Fibroblast of skin of right quadriceps (primary cell): ENCODE measurements at regions not wholly inside any gene's neighbourhood (a gene's known extent, or its start where the extent isn't known, plus 50 kb on each side); places are given as distances from the start of the nearest gene placed in this dataset.

ENCODE experiments used
- DNase-seq: peaks from one replicate; pipeline ENCODE4 v3.0.0-alpha.2; 2013

DNA sequence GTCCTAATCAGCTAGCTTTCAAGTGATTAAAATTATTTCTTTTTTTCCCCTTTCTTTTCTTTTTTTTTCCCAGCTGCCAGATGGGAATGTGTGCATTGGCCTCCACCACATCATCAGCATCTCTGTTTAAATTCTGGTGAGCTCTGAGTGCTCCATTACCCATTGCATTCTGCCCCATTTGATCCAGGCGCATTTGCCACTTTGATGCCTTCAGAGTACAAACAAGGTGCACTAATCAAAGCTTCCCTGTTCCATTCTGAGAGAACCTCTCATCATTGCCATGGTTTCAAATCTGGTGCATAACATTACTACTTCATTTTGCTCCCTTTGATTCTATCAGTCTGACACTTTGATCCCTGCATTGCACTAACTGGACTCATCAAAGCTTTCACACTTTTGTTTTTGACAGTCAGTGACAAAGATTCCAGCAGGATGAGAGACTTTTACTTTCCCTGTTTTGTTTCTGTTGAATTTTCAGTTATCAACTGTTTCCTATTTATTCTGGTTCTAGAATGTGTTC, 238.8 kb upstream of the PCDH10 start:
- DNase-seq = no peak

DNA sequence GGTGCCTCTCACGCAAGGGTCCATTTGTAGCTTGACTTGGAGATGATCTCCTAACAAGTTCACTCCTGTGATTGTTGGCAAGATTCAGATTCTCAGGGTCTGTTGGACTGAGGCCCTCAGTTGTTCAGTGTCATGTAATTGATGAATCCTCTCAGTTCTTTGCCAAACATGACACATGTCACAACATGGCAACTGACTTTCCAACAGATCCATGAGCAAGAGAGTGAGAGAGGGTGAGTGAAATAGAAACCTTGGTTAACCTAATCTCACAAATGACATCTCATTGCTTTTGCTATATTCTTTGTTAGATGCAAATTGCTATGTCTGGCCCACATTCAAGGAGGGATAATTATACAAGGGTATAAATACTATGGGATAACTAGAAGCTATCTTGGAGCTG, 231.0 kb upstream of the PCDH10 start:
- no peak for DNase-seq

DNA sequence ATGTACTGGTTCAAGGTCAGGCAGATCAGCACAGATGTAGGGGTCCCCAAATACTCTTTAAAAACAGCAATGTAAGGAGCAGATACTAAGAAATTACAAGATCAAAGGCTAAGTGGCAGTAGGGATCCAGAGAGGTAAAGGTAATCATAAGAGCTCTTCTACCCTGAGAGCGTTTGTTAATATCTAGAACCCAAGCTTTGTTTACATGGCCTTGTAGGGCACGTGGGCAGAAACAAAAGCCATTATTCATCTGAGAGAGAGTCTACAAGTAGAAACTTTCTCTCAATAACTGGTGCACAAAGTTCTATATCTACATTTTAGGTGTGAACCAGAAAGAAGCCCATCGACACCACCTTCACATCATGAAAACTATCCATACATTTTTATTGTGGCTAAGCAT, 225.6 kb upstream of the PCDH10 start:
- no peak for DNase-seq

DNA sequence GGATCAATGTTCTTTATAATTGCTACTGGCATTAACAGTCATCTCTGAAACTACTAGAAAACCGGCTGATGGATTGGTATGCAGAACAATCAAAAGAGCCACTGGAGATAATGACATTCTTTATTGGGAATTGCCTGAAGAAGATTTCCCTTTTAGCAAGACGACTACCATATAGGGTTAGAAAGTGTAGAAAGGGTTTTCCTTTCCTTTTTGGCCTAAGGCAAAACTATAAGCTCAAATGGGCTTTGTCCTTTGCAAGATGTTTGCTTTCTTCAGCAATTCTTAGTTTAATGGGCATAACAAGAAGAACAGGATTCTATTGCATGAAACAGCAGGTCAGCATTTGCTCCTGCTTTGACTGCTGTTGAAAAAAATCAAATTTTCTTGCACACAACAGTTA, 214.2 kb upstream of the PCDH10 start:
- DNase-seq = no peak

DNA sequence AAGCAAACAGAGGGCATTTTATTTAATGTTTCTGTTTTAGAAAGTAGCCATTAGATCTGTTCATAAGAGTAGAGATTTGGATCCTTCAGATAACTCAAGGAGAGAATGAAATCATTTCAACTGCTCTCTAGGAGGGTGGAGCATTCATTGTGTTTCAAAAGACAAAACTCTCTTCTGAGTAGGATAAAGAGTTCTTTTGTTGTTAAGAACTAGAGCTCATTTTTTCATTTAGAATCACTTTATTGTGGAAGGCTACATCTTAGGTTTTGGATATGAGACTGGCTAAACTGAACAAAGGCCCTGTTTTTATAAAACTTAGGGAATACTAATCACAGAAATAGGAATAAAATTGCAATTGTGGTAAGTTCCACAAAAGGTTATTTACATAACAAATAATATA, 193.9 kb upstream of the PCDH10 start:
- no peak for DNase-seq

DNA sequence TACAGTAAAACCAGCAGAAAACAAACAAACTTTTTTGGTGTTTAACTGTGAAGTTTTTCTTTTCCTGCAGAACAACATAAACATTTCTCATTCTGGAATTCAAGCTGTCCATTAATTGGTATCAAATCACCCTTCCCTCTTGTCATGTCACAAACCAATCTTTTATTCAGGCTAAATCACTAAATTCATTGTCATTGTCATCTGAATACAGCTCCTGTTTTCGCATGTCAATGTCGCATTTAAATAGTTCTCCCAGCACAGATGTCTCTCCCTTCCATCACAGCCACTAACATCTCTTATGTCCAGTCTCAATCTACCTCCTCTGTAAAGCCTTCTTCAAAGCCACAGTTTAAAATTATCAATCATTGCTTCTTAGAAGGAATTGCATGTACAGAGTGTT, 192.1 kb upstream of the PCDH10 start:
- DNase-seq = no peak

DNA sequence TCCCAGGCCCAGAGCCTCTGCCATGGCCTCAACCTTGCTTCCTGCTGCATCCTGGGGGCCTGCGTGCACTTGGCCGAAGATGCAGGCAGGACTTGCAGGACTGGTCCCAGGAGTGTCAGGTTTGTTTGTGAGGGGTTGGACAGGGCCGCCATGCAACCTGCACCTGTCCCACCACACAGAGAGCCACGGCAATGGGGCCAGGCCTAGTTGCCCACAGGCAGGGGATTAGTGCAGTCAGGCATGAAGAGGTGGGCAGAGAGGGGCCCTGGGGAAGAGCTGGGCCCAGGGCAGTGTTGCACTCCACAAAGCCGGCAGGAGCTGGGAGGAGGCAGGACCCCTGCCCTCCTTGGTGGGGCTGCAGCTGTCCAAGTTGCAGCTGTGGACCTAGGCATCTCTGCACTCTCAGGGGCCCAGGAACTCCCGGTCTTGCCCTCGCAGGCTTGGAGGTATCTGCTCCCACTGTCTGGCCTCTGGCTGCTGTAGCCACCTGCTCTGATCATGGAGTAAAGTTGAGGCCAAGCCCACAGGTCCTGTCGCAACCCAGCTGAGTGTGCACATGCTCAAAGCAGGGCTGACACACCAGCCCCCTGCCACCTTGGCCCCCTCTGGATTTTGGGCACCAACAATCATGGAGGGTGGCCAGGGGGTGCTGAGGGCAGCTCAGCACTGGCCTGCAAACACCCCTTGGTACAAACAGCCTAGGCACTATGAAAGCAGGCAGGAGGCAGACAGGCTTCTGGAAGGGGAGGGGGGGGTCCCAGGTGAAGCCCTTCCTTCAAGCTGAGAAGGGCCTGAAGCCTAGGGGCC, 190.4 kb upstream of the PCDH10 start:
- DNase-seq = no peak

DNA sequence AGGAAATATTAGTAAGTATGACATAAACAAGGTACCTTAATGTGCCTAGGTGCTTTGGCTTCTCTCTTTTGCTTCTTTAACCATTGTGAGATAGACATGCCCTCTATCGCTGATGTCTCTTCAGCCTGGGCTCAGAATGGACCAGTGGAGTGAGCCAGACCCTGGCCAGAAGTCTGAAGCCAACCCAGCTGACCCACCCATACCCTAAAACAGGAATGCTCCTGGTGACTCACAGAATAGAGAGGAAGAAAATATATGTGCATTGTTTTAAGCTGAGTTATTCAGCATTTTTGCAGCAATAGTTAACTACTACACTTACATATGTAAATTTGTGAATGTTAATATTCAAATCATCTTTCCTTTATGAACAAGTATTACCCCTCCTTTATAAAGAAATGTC, 167.5 kb upstream of the PCDH10 start:
- no peak for DNase-seq

DNA sequence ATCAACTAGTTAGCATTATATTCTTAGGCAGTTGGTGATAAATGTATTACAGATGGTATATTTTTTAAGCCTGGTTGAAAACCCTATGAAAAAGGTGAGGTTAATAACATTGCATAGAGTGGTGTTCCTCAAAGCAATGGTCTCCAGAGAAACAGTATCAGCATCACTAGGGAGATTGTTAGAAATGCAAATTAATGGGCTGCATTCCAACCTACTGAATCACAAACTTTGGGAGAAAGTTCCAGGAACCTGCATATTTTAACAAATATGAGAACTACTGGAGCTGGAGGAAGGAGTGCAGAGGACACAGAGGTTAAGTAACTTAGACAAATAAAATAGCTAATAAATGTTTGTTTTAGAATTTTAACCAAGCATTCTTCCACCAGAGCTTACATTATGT, 166.9 kb upstream of the PCDH10 start:
- DNase-seq = peak; percentile 45

DNA sequence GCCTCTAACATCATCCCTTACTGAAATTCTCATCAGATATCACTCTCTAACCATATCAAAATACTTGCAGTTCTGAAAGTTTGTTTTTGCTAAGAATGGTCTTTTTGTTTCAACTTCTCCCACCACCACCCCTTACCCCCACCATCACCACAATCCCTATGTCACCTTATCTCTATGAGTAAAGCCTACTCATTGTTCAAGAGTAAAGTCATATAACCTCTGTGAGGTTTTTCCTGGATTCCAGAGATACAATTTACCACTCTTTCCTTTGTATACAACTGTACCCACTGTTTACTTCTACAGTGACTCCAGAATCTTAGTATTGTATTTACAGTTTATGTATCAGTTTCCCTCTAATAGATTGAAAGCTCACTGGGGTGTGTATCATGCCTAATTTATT, 158.0 kb upstream of the PCDH10 start:
- no peak for DNase-seq

DNA sequence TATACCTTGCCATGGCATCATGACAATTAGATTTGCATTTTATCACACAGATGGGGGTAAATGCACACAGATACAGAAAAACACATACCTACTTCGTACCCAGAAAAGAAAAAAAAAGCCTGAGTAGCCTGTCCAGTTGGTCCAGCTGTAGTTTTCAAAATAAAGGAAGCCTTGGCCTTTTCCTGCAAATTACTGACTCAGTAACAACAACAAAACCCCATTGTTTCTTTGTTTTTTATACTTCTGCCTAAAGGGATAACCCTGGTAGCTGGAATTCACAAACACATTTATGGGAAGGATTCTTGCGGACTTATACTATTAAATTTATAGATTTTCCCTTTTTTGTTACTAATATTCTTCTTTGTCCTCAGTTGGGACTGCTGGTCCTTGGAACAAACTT, 156.4 kb upstream of the PCDH10 start:
- no peak for DNase-seq

DNA sequence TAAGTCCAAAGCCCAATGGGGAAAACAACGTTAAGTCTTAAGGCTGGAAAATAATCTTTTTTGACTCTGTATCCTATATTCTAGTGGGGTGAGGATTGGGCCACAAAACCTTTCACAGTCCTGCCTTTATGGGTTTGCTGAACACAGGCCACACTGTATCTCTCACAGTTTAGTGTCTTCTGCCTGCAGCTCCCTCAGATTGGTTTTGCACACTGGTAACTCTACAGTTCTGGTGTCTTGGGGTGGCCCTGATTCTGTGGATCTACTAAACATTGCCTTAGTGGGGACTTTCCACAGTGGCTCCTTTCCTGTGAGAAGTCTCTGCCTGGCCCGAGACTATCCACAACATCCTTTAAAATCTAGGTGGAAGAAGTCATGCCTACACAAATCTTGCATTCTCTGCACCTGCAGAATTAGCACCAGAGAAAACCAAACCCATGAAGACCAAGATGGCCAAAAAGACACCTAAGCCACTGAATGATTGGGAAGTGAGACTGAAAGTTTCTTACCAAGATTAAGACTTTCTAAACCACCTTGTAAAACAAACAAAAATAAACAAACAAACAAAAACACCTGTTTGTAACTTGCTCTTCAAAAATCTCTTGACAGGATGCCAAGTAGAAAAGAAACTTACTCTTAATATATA, 150.4 kb upstream of the PCDH10 start:
- DNase-seq = no peak

DNA sequence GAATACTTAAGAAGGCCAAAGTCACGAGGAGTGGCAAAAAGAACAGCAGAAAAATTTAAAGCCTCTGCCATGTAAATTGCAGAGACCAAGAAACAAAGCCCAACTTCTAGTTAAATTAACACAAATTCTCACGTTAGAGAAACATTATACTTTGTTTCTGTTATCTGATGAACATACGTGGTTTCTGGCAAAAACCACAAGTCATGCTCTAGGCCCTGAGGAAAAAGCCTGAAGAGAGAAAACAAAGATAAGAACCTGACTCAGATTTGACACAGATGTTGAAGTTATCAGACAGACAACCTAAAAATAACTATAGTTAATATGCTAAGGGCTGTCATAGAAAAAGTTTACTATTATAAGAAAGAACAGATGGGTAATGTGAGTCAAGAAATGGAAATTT, 149.1 kb upstream of the PCDH10 start:
- DNase-seq = no peak

DNA sequence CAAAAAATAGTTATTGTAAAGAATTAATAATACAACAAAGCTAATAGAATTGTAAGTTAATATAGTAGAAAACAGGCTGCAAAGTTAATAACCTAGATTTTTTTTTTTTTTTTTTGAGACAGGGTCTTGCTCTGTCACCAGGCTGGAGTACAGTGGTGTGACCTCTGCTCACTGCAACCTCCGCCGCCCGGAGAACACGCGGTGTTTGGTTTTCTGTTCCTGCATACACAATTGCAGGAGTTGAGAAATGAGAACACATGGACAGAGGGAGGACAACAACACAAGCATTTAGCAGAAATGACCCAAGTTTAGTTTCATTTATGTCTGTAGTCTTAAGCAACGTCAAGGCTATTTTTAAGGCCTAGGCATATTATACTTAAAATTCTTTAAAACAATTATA, 145.9 kb upstream of the PCDH10 start:
- no peak for DNase-seq

DNA sequence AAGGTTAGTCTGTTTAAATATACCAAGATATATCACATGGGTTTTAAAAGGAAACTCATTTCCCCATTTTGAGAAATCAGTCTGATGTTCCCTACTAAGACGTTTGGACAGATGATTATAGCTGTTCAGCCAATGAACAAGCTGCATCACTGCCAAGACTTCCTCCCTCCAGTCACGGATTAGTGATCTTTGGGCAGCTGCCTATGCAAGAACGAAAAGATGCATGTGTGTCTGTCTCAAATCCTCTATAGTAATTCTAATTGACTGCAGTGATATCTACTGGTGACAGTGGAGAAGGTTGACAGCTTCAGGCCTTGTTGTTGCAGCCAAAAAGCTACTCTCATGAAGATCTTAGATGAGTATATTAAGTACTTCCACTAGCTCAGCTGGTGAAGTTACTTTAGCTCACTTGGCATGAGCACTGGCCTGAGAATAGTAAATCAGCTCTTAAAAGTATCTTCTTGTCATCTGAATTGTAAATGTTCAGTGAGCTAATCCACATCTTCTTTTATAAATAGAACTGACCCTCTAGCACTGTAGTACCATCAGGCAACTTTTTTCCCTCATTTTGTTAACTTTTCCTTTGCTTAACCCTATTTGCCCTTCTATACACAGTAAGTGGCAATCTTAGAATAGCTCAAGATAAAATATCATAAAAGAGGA, 134.5 kb upstream of the PCDH10 start:
- no peak for DNase-seq

DNA sequence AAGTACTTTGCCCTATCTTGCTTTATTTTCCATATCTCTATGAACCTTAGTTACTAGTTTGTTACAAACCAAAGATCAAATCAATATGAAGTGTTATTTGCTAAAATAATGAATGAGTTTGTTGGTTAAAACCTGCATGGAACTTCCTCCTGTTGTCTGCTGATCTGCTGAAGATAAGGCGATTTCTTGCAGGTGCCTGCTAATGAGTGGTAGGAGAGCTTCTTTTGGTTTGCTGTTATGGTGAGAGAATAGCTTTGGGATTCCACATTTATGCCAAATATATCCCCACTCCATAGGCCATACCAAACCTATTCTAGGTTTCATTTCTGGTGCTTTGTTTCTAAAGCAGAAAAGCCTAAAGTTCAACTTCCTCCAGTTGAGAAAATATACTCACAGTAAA, 103.8 kb upstream of the PCDH10 start:
- DNase-seq = no peak

DNA sequence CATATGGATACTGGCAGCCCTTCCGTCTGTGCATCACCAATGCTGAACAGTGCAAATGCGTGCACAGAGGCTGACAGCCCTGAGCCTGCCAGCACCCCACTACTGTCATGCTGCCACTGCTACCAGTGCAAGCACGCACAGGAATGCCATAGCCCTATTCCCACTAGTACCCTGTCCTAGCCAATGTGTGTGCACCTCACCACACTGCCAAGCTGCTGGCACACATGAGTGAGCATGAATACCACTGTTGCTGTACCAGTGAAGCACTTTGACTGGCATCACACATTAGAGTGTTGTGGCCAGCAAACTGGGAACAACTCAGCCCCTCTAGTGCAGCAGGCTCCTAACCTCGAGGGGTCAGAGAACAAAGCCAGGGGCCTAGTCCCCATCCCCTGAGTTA, 102.9 kb upstream of the PCDH10 start:
- DNase-seq = no peak

DNA sequence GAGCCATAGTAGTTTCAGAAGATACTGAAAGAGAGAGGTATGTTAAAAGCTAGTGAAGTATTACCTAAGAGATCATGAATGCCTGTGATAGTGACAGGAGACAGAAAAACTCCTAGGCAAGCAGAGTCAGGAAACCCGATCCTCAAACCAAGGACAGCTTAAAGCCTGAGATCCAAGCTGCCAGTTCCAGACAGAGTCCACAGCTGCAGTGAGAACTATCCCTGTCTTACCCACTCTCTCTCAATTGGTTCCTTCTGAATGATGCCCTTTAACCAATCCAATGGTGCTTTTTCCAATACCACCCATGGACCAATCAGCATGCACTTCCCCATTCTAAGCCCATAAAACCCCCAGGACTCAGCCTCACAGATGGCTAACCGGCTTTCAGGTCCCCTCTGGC, 90.4 kb upstream of the PCDH10 start:
- DNase-seq = no peak

DNA sequence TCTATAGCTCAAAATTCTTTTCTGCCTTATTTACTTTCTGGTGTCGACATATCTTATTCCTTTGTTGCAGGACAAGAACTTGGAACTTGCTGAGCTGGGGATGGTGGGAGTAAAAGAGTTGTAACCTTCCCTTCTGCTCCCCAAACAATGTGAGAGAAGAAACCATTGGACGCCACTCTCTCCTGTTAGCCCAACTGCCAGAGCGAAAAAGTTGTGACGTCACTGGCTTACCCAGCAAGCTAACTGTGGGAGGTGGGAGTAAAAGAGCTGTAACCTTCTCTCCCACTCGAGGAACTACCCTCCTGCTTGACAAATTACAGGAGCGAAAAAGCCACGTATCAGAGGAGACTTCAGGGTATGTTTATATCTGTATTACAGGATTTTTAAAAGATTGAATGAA, 90.0 kb upstream of the PCDH10 start:
- no peak for DNase-seq

DNA sequence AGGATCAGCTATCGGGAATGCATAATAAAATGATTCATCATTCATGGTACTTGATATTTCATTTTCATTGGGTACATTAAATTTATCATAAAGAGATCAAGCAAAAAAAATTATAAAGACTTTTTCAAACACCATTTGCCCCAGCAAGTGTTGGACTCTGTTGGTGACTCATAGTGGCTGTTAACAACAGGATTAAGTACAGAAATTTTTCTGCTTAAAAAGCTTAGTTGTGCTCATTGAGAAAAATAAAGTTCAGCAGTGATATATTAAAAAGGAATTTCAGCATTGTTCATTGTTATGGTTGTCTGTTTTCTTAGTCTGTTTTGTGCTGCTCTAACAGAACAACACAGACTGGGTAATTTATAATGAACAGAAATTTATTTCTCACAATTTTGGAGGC, 86.2 kb upstream of the PCDH10 start:
- DNase-seq = peak; percentile 0

DNA sequence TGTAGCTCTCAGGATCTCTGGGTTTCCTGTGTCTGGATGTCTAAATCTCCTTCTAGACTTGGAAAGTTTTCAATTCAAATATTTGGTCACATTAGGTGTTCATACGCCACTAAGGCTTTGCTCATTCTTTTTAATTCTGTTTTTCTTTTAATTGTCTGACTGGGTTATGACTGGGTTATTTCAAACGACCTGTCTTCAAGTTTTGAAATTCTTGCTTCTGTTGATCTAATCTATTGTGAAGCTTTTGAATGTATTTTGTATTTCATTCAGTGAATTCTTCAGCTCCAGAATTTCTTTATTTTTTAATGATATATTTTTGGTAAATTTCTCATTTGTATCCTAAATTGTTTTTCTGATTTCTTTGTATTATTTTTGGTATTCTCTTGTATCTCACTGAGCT, 81.0 kb upstream of the PCDH10 start:
- DNase-seq = no peak

DNA sequence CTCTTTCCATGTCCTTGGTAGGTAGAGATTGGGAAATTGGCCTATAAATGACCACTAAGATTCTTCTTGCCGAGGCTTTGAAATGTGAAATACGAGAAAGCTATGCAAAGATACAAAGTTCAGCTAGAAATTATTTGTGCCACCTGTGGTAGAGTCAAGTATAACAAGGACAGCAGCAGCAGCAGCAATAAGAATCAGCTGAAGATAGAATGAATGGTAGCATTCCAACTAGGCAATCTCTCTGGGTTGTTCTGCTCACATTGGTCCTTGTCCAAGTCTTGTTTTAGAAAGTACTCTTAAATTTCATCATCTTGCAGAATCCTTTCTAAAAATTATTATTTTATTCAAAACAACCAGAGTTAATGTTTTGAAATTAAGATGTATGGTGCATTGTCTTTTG, 67.8 kb upstream of the PCDH10 start:
- DNase-seq = no peak

DNA sequence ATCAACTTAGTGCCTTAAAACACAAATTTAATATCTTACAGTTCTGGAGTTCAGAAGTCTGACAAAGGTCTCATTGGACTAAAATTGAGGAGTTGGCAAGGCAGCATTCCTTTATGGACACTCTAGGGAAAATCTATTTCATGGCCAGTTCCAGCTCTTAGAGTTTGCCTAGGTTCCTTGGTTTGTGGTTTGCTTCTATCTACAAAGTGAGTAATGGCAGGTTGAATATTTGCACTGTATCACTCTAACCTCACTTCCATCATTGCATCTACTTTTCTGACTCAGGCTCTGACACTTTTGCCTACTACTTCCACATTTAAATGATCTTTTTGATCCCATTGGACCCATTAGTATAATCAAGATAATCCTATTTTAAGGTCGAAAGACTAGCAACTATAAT, 64.7 kb upstream of the PCDH10 start:
- DNase-seq = no peak

DNA sequence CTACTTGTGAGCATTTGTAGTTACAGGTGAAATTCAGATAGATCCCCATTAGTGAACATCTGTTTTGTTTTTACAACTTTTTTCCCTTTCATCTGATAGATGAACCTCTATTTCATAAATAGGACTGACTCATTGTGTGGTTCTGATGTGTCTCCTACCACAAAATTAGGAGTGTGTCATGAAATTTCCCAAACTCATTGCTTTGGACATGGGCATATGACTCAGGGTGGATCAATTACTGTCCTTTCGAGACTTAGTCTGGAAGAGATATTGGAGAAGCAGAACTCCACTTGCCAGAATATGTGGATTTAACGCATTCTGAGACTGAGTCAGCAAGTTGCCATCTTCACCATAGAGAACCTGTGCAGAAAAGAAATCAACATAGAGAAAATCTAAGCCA, 53.5 kb upstream of the PCDH10 start:
- peak; percentile 5 for DNase-seq
